HFFc6 (cell line): ENCODE measurements at regions not wholly inside any gene's neighbourhood (a gene's known extent, or its start where the extent isn't known, plus 50 kb on each side); places are given as distances from the start of the nearest gene placed in this dataset.

ENCODE experiments used
- DNase-seq: peaks from one replicate; pipeline ENCODE4 v3.0.0-alpha.2; 2018
- H3K27ac Mint-ChIP-seq: 2 replicates; pipeline ENCODE4 v1.8.0; 2020; ENCODE audit warnings: mild to moderate bottlenecking, mixed read lengths
- H3K27me3 Mint-ChIP-seq: 2 replicates; pipeline ENCODE4 v1.8.0; 2021; ENCODE audit warnings: mild to moderate bottlenecking, moderate library complexity, mixed read lengths; ENCODE audit not compliant: insufficient read depth
- H3K36me3 Mint-ChIP-seq: 2 replicates; pipeline ENCODE4 v1.8.0; 2021; ENCODE audit warnings: low read depth, mixed read lengths
- H3K4me1 Mint-ChIP-seq: 2 replicates; pipeline ENCODE4 v1.8.0; 2020; ENCODE audit warnings: low read depth, mixed read lengths
- H3K4me3 Mint-ChIP-seq: 2 replicates; pipeline ENCODE4 v1.8.0; 2020; ENCODE audit warnings: mild to moderate bottlenecking, moderate library complexity, mixed read lengths
- H3K9me3 Mint-ChIP-seq: 2 replicates; pipeline ENCODE4 v1.8.0; 2020; ENCODE audit warnings: mild to moderate bottlenecking, mixed read lengths
- CTCF ChIP-seq: fragments of 200-600 bp; sonication (generic); IDR thresholded peaks from 2 replicates; pipeline ENCODE4 v1.5.0; 2021; ENCODE audit warnings: antibody characterized with exemption, mild to moderate bottlenecking

GRCh38 chrX:10714531-10714930 is 94.1 kb upstream of the MID1 start:
- DNase-seq: no peak
- H3K27ac Mint-ChIP-seq: no peak overlapping the region
- H3K9me3 Mint-ChIP-seq: peaks cover 4% of the 10 kb centered on the region; the same call in 1 of the 2 replicates
- peaks cover 3% of the 10 kb centered on the region for H3K27me3 Mint-ChIP-seq
- no peaks in the 10 kb centered on the region for H3K36me3 Mint-ChIP-seq
- TF ChIP-seq CTCF: no peak
- H3K4me3 Mint-ChIP-seq: no peak overlapping the region
- no peaks in the 10 kb centered on the region for H3K4me1 Mint-ChIP-seq

GRCh38 chrX:10722851-10723250 is 102.5 kb upstream of the MID1 start:
- Mint-ChIP-seq H3K27me3 (no peaks in the 10 kb centered on the region; the same call in 1 of the 2 replicates), H3K4me1 (peaks cover 15% of the 10 kb centered on the region), H3K36me3 (no peaks in the 10 kb centered on the region), H3K27ac (no peak overlapping the region), H3K9me3 (no peaks in the 10 kb centered on the region), H3K4me3 (peak overlapping the region; percentile 59; the same call in 1 of the 2 replicates)
- peak; percentile 81 for TF ChIP-seq CTCF
- peak; percentile 28 for DNase-seq

- Mint-ChIP-seq H3K9me3 (no peaks in the 10 kb centered on the region), H3K4me1 (peaks cover 15% of the 10 kb centered on the region), H3K4me3 (no peak overlapping the region), H3K27me3 (no peaks in the 10 kb centered on the region), H3K27ac (no peak overlapping the region), H3K36me3 (no peaks in the 10 kb centered on the region)
- no peak for DNase-seq
- no peak for TF ChIP-seq CTCF
Observed at GRCh38 chrX:10725071-10725470, 104.7 kb upstream of the MID1 start.

- Mint-ChIP-seq H3K27me3 (no peaks in the 10 kb centered on the region), H3K36me3 (no peaks in the 10 kb centered on the region), H3K27ac (no peak overlapping the region), H3K4me3 (no peak overlapping the region), H3K4me1 (peaks cover 15% of the 10 kb centered on the region), H3K9me3 (no peaks in the 10 kb centered on the region)
- TF ChIP-seq CTCF: no peak
- DNase-seq: peak; percentile 60
Observed at GRCh38 chrX:10726647-10727046, 106.3 kb upstream of the MID1 start.

GRCh38 chrX:10728806-10729389 is 108.5 kb upstream of the MID1 start:
- Mint-ChIP-seq H3K4me1 (peaks cover 9% of the 10 kb centered on the region), H3K4me3 (no peak overlapping the region), H3K27ac (no peak overlapping the region), H3K27me3 (no peaks in the 10 kb centered on the region; the same call in 1 of the 2 replicates), H3K36me3 (no peaks in the 10 kb centered on the region), H3K9me3 (no peaks in the 10 kb centered on the region)
- no peak for TF ChIP-seq CTCF
- no peak for DNase-seq
